ENCODE measurements at regions not wholly inside any gene's neighbourhood (a gene's known extent, or its start where the extent isn't known, plus 50 kb on each side); places are given as distances from the start of the nearest gene placed in this dataset.

DNA sequence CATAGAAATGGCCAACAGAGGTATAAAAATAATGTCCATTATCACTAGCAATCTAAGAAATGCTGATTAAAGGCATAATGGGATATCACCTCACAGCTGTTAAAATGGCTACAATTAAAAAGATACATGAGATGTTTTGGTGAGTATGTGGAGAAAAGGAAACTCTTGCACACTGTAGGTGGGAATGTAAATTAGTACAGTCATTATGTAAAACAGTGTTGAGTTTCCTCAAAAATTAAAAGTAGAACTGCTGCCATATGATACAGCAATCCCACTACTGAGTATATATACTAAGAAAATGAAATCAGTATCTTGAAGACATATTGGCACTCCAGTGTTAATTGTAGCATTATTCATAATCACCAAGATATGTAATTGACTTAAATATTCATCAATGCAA, 982.2 kb upstream of the EPHA6 start:
- TF ChIP-seq, protein P1, sequence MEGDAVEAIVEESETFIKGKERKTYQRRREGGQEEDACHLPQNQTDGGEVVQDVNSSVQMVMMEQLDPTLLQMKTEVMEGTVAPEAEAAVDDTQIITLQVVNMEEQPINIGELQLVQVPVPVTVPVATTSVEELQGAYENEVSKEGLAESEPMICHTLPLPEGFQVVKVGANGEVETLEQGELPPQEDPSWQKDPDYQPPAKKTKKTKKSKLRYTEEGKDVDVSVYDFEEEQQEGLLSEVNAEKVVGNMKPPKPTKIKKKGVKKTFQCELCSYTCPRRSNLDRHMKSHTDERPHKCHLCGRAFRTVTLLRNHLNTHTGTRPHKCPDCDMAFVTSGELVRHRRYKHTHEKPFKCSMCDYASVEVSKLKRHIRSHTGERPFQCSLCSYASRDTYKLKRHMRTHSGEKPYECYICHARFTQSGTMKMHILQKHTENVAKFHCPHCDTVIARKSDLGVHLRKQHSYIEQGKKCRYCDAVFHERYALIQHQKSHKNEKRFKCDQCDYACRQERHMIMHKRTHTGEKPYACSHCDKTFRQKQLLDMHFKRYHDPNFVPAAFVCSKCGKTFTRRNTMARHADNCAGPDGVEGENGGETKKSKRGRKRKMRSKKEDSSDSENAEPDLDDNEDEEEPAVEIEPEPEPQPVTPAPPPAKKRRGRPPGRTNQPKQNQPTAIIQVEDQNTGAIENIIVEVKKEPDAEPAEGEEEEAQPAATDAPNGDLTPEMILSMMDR (IDR thresholded peaks at IDR 0.05): no peak
- no peak for TF ChIP-seq POLR2A (IDR thresholded peaks at IDR 0.05)
